ENCODE measurements at regions not wholly inside any gene's neighbourhood (a gene's known extent, or its start where the extent isn't known, plus 50 kb on each side); places are given as distances from the start of the nearest gene placed in this dataset.

- no peak for ATAC-seq
- TF ChIP-seq ZC3H10 (CRISPR knock-in tag; IDR thresholded peaks at IDR 0.05) (no peak), POU6F1 (CRISPR knock-in tag; IDR thresholded peaks at IDR 0.05; ENCODE audit: borderline replicate concordance, low read depth) (no peak), ZFP30 (CRISPR knock-in tag; IDR thresholded peaks at IDR 0.05) (no peak), OSR1 (CRISPR knock-in tag; IDR thresholded peaks at IDR 0.05) (no peak)
Measured at GRCh38 chr6:101015541-101015940, 134.4 kb upstream of the ASCC3 start.

- ATAC-seq: no peak
Measured at GRCh38 chr6:101016163-101016562, 135.0 kb upstream of the ASCC3 start.

GRCh38 chr6:101018157-101018556, 137.0 kb upstream of the ASCC3 start:
- no peak for TF ChIP-seq PPARA (CRISPR knock-in tag; IDR thresholded peaks at IDR 0.05; ENCODE audit: borderline replicate concordance)
- TF ChIP-seq PATZ1 (CRISPR knock-in tag; IDR thresholded peaks at IDR 0.05; ENCODE audit: borderline replicate concordance): no peak
- no peak for TF ChIP-seq GLIS3 (CRISPR knock-in tag; IDR thresholded peaks at IDR 0.05)
- no peak for TF ChIP-seq OSR1 (CRISPR knock-in tag; IDR thresholded peaks at IDR 0.05)
- TF ChIP-seq ZNF8 (CRISPR knock-in tag; IDR thresholded peaks at IDR 0.05): no peak
- TF ChIP-seq SNAI2 (CRISPR knock-in tag; IDR thresholded peaks at IDR 0.05): no peak
- no peak for TF ChIP-seq CSRNP3 (CRISPR knock-in tag; IDR thresholded peaks at IDR 0.05)
- no peak for TF ChIP-seq POU6F1 (CRISPR knock-in tag; IDR thresholded peaks at IDR 0.05; ENCODE audit: borderline replicate concordance, low read depth)
- TF ChIP-seq CREB5 (CRISPR knock-in tag; IDR thresholded peaks at IDR 0.05; ENCODE audit: low read depth): no peak
- ATAC-seq: no peak

More at GRCh38 chr6:101016163-101016562, 135.0 kb upstream of the ASCC3 start:
- TF ChIP-seq CSRNP3 (CRISPR knock-in tag; IDR thresholded peaks at IDR 0.05): no peak
- TF ChIP-seq ZFP30 (CRISPR knock-in tag; IDR thresholded peaks at IDR 0.05): no peak
- no peak for TF ChIP-seq SNAI2 (CRISPR knock-in tag; IDR thresholded peaks at IDR 0.05)
- no peak for TF ChIP-seq ZNF565 (CRISPR knock-in tag; conservative IDR thresholded peaks at IDR 0.05; ENCODE audit: low read depth)
- TF ChIP-seq PATZ1 (CRISPR knock-in tag; IDR thresholded peaks at IDR 0.05; ENCODE audit: borderline replicate concordance): no peak
- TF ChIP-seq OSR1 (CRISPR knock-in tag; IDR thresholded peaks at IDR 0.05): no peak
- TF ChIP-seq PPARA (CRISPR knock-in tag; IDR thresholded peaks at IDR 0.05; ENCODE audit: borderline replicate concordance): no peak
- no peak for TF ChIP-seq ZFP3 (CRISPR knock-in tag; IDR thresholded peaks at IDR 0.05)
- TF ChIP-seq TSHZ2 (CRISPR knock-in tag; IDR thresholded peaks at IDR 0.05): no peak
- no peak for TF ChIP-seq ZNF8 (CRISPR knock-in tag; IDR thresholded peaks at IDR 0.05)
